Hypothalamus (tissue), 51 donors: ENCODE measurements at regions not wholly inside any gene's neighbourhood (a gene's known extent, or its start where the extent isn't known, plus 50 kb on each side); places are given as distances from the start of the nearest gene placed in this dataset.
"Not testable (repeated sequence)": the region's sequence is repeated elsewhere in the genome, so short reads cannot be mapped to it uniquely, and the experiment has no call there.

ENCODE experiments used
- DNase-seq, 51 donors: peaks; one replicate each; lab custom pipeline; 2025; lab: John Stamatoyannopoulos, UW

GRCh38 chr7:4436936-4437335 is 245.2 kb upstream of the FOXK1 start:
- DNase-seq: no peak

DNA sequence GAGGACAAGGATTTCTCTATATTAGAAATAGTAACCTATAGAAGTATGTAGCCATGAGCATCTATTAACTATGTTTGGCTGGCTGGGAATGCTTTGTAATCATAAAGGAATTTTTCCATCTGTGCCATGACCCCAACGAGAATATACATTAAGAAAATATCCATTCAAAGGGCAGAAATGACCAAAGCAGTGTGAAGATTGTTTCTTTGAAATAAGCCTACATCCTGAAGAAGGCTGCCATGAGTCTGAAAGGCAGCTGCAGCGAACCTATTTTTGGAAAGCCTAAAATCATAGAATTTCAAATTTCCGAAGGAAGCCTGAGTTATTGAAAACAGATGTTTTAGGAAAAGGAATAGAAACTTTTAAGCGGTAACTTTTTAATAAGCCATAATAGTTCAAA is 244.2 kb upstream of the FOXK1 start:
- no peak for DNase-seq

DNA sequence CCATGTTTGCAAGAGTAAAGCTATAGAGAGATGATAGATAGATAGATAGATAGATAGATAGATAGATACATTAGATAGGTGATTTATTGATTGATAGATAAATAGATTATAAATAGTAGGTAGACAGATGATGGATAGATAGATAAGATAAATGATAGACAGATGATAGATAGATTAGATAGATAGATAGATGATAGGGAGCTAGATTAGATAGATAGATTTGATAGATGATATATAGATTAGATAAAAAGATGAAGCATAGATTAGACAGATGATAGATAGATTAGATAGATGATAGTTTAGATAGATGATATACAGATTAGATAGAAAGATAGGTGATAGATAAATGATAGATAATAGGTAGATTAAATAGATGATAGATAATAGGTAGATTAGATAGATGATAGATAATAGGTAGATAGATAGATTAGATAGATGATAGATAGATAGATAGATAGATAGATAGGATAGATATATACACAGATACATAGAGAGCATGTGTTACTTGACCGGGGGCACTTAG is 243.3 kb upstream of the FOXK1 start:
- DNase-seq: no peak

GRCh38 chr7:4439444-4439843 is 242.7 kb upstream of the FOXK1 start:
- no peak for DNase-seq

DNA sequence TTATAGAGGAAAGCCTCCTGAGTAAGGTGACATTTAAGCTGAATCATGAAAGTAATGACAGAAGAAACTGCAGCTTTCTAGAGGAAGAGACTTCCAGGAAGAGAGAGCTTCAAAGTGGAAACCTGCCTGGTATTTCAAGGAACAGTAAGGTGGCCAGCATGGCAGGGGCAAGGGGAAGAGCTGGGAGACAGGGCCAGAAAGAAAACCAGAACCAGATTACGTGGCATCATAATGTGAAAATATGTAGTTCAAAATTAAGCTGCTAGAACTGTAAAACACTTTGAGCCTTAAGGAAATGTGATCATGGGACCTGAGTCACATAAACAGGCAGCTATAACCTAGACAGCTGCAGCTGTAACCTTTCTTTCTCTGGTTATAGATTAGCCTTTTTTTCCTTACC is 238.0 kb upstream of the FOXK1 start:
- no peak for DNase-seq

- DNase-seq: no peak
These were observed 236.3 kb upstream of the FOXK1 start for GRCh38 chr7:4445777-4446176.

GRCh38 chr7:4449263-4449662 is 232.8 kb upstream of the FOXK1 start:
- DNase-seq: no peak

DNA sequence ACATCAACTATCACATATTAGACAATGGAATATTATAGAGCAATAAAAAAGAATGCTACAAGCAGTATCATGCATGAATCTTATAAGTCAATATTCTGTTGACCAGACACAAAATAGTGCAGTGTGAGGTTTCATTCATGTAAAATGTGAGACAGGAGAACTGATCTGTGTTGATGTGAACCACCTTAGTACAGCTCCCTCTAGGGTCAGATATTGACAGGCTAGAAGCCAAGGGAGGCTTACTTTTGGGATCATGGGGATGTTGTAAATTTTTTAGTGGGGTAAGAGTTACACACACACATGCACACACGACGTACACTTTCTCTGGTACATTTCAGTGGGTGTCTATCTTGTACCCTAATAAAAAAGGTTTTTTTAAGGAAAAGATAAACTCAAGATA is 231.6 kb upstream of the FOXK1 start:
- DNase-seq: no peak

DNA sequence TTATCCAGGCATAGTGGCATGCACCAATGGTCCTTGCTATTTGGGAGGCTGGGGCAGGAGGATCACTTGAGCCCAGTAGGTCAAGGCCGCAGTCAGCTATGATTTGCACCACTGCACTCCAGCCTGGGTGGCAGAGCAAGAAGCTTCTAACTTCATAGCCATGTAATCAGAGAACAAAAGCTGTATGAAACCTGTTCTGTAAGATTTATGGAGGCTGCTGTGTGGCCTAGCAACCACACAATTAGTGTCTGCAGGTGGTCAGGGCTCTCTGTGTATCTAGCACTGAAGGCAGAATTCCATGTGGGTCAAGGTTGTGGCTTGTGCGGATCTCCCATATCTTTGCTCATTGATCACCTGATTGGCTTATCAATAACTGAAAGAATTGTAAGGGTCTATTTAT is 221.5 kb upstream of the FOXK1 start:
- DNase-seq: no peak

DNA sequence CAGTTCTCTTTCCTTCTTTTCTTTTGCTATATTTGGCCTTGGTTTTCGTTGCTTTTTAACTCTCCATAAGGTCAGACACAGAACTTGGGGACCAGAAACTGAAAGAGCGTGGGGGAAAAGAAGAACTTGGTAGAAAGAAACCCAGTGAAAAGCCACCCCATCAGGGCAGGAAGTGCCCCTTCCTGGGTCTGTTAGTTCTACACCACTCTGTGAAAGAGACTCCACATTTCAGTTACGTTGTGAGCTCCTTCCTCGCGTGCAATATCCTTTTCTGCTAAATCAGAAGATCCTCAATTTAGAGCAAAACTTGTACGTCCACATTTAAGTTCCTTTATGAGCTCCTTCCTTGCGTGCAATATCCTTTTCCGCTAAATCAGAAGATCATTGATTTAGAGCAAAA is 220.6 kb upstream of the FOXK1 start:
- peak in 5 of 51 donors; percentile 5 to 29 (median 6) for DNase-seq

- DNase-seq: no peak
These were observed 213.6 kb upstream of the FOXK1 start for GRCh38 chr7:4468320-4469102.

DNA sequence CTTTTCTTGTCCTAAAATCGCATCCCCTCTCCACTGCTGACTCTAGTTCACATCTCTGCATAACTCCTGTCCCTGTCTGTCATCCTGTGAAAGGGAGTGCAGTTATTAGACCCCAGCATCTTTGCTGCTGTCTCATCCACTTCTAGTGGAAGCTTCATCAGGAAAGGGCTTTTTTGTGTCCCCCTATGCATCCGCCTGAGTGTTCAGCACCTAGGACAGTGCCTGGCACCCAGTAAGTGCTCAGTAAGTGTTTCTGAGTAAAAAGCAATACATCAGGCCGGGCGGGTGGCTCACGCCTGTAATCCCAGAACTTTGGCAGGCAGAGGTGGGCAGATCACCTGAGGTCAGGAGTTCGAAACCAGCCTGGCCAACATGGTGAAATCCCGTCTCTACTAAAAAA is 211.8 kb upstream of the FOXK1 start:
- DNase-seq: no peak

DNA sequence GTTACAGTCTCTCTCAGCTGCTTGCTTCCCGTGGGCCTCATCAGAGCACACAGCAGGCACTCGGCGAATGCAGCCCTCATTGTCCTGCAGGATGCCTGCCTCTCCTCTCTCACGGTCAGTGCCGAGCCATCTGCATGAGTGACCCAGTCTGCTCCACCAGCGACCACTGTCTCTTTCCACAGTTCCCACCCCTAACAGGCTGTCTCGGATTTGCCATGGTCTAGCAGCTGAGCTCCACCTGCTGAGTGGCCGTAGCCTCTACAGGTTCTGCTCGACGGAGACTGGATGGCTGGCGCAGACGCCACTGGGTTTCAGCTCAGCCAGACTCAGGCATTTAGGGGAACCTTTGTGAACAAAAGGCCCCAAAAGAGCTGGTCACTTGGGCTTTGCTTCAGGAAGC is 209.4 kb upstream of the FOXK1 start:
- no peak for DNase-seq

GRCh38 chr7:4479367-4480039 is 202.6 kb upstream of the FOXK1 start:
- peak in 1 of 51 donors; percentile 4 for DNase-seq

- not testable (repeated sequence) for DNase-seq
These were observed 202.0 kb upstream of the FOXK1 start for GRCh38 chr7:4480131-4480530.

DNA sequence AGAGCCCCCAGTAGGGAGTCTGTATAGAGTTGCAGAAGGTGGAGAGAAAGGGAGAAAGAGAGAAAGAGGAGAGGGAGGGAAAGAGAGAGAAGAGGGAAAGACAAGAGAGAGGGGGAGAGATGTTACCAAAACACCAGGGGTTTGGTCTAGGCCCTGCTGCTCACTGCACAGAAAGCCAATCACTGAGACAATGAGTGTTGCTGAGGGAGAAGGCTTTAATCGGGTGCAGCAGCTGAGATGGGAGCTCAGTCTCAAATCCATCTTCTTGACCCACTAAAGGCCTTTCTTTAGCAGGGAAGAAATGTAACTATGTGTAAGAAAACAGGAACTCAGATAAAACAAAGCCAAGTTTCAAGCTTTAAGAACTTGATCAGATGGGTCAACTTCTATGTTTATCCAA is 198.2 kb upstream of the FOXK1 start:
- no peak for DNase-seq

DNA sequence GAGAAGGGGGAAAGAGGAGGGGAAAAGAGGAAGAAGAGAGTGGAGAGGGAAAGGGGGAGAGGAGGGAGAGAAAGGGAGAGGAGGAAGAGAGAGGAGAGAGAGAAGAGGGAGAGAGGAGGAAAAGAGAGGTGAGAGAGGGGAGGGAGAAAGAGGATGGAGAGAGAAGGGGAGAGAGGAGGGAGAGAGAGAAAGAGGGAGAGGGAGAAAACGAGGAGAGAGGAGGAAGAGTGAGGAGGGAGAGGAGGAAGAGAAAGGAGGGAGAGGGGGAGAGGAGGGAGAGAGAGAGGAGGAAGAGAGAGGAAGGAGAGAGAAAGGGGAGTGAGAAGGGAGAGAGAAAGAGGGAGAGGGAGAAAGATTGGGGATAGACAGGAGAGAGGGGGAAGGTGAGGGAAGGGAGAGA is 197.6 kb upstream of the FOXK1 start:
- no peak for DNase-seq

GRCh38 chr7:4486907-4487306 is 195.2 kb upstream of the FOXK1 start:
- DNase-seq: no peak

DNA sequence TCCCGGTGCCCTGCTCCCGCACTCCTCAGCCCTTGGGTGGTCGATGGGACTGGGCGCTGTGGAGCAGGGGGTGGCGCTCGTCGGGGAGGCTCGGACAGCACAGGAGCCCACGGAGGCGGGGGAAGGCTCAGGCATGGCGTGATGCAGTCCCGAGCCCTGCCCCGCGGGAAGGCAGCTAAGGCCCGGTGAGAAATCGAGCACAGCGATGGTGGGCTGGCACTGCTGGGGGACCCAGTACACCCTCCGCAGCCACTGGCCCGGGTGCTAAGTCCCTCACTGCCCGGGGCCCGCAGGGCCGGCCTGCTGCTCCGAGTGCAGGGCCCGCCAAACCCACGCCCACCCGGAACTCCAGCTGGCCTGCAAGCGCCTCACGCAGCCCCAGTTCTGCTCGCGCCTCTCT is 185.2 kb upstream of the FOXK1 start:
- DNase-seq: not testable (repeated sequence)

DNA sequence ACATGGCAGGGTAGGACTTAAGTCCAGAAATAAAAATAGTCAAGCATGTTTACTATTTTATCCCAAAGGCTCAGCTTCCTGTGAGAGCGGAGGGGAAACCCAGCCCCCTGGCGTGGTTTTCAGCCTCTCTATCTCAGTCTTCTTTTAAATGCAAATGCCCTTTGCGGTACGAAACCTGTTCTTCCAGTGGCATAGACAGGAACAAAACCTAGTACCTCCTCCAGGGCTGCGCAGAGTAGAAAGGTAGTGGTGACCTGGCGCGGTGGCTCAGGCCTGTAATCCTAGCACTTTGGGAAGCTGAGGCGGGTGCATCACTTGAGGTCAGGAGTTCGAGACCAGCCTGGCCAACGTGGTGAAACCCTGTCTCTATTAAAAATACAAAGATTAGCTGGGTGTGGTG is 181.3 kb upstream of the FOXK1 start:
- DNase-seq: no peak

DNA sequence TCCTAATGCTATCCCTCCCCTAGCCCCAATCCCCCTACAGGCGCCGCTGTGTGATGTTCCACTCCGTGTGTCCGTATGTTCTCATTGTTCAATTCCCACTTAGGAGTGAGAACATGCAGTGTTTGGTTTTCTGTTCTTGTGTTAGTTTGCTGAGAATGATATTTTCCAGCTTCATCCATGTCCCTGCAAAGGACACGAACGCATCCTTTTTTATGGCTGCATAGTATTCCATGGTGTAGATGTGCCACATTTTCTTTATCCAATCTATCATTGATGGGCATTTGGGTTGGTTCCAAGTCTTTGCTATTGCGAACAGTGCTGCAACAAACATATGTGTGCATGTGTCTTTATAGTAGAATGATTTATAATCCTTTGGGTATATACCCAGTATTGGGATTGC is 174.2 kb upstream of the FOXK1 start:
- not testable (repeated sequence) for DNase-seq

DNA sequence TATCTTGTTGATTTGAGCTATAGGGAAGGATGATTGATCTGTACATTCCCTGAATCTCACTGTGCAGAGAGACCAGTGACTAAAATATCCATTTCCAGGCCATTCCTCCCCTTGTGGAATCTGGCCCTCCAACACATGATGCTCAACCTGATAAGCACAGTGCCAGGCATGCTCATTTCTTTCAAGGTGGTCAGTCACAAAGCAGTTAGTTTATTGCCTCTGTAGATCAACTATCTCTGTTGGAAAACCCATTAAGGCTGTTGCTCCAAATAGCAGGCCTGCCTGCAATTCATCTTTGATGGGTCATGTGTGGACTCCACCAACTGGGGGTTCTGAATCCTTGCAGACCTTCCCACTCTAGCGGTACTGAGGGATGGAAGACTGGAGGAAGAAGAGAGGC is 168.6 kb upstream of the FOXK1 start:
- DNase-seq: no peak
